ENCODE measurements at regions not wholly inside any gene's neighbourhood (a gene's known extent, or its start where the extent isn't known, plus 50 kb on each side); places are given as distances from the start of the nearest gene placed in this dataset.
"Not testable (repeated sequence)": the region's sequence is repeated elsewhere in the genome, so short reads cannot be mapped to it uniquely, and the experiment has no call there.

- TF ChIP-seq USF2 (CRISPR knock-in tag; IDR thresholded peaks at IDR 0.05); HMGXB4 (CRISPR knock-in tag; IDR thresholded peaks at IDR 0.05); ETV6 (CRISPR knock-in tag; IDR thresholded peaks at IDR 0.05); CTCF (IDR thresholded peaks at IDR 0.05); SP1 (CRISPR knock-in tag; conservative IDR thresholded peaks at IDR 0.05); ATF1 (CRISPR knock-in tag; IDR thresholded peaks at IDR 0.05); TP53 (CRISPR knock-in tag; IDR thresholded peaks at IDR 0.05); STAT6 (CRISPR knock-in tag; conservative IDR thresholded peaks at IDR 0.05; ENCODE audit: low read depth); JUN (CRISPR knock-in tag; IDR thresholded peaks at IDR 0.05); SMAD3 (CRISPR knock-in tag; IDR thresholded peaks at IDR 0.05; ENCODE audit: borderline replicate concordance); ELF4 (CRISPR knock-in tag; IDR thresholded peaks at IDR 0.05; ENCODE audit: low read depth); ATF3 (CRISPR knock-in tag; conservative IDR thresholded peaks at IDR 0.05); CBFB (CRISPR knock-in tag; IDR thresholded peaks at IDR 0.05; ENCODE audit: low read depth); MLX (CRISPR knock-in tag; IDR thresholded peaks at IDR 0.05): not testable (repeated sequence)
Measured at GRCh38 chr18:14190776-14191442, 58.7 kb upstream of the ZNF519 start.
